ENCODE measurements at regions not wholly inside any gene's neighbourhood (a gene's known extent, or its start where the extent isn't known, plus 50 kb on each side); places are given as distances from the start of the nearest gene placed in this dataset.

DNA sequence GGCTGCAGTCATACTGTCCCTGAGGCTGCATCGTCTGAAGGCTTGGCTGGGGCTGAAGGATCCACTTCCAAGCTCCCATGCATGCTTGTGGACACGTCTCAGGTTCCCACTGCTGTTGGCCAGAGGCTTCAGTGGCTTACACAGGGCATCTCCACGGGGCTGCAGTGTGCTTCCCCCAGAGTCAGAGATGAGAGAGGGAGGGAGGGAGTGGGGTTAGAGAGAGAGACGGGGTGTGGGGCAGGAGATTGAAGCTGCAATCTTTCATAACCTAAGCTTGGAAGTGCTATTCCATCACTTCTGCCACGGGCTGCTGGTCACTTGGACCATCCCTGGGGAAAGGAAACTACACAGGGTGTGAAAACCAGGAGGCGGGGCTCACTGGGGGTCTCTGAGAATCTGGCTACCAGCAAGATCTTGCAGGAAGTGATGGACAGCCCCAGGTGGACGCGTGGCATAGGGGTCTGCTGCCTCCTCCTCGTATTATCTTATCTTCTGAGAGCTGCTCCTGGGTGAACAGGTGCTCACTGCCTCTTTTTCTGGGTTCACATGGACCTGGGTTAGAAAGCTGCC, 63.0 kb upstream of the MYEOV start:
- TF ChIP-seq, protein P1, sequence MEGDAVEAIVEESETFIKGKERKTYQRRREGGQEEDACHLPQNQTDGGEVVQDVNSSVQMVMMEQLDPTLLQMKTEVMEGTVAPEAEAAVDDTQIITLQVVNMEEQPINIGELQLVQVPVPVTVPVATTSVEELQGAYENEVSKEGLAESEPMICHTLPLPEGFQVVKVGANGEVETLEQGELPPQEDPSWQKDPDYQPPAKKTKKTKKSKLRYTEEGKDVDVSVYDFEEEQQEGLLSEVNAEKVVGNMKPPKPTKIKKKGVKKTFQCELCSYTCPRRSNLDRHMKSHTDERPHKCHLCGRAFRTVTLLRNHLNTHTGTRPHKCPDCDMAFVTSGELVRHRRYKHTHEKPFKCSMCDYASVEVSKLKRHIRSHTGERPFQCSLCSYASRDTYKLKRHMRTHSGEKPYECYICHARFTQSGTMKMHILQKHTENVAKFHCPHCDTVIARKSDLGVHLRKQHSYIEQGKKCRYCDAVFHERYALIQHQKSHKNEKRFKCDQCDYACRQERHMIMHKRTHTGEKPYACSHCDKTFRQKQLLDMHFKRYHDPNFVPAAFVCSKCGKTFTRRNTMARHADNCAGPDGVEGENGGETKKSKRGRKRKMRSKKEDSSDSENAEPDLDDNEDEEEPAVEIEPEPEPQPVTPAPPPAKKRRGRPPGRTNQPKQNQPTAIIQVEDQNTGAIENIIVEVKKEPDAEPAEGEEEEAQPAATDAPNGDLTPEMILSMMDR (IDR thresholded peaks at IDR 0.05; ENCODE audit: poor library complexity): no peak
- TF ChIP-seq EZH2phosphoT487 (IDR thresholded peaks at IDR 0.05; ENCODE audit: low read depth, severe bottlenecking, unreplicated experiment) (no peak), EZH2 (IDR thresholded peaks at IDR 0.05; ENCODE audit: borderline replicate concordance) (no peak)
